Testis (tissue), 2 donors: ENCODE measurements at regions not wholly inside any gene's neighbourhood (a gene's known extent, or its start where the extent isn't known, plus 50 kb on each side); places are given as distances from the start of the nearest gene placed in this dataset.

ENCODE experiments used
- POLR2A ChIP-seq: fragments of 450-650 bp; IDR thresholded peaks from one replicate; pipeline ENCODE4 v1.6.1; 2017; ENCODE audit warnings: antibody characterized with exemption, mild to moderate bottlenecking, moderate library complexity
- TF ChIP-seq, protein P1 (sequence below), 3 experiments: fragments of 450-650 bp in 2 of 3; fragments of 200-600 bp in 1 of 3; sonication (generic) in 1 of 3; IDR thresholded peaks; one replicate each; pipeline ENCODE4 v1.5.1; 2016 to 2019; ENCODE audit warnings: antibody characterized with exemption in 3 of 3, mild to moderate bottlenecking in 2 of 3, moderate library complexity in 1 of 3

GRCh38 chr13:99903140-99903539 is 68.4 kb downstream of the ZIC5 start:
- TF ChIP-seq, protein P1, sequence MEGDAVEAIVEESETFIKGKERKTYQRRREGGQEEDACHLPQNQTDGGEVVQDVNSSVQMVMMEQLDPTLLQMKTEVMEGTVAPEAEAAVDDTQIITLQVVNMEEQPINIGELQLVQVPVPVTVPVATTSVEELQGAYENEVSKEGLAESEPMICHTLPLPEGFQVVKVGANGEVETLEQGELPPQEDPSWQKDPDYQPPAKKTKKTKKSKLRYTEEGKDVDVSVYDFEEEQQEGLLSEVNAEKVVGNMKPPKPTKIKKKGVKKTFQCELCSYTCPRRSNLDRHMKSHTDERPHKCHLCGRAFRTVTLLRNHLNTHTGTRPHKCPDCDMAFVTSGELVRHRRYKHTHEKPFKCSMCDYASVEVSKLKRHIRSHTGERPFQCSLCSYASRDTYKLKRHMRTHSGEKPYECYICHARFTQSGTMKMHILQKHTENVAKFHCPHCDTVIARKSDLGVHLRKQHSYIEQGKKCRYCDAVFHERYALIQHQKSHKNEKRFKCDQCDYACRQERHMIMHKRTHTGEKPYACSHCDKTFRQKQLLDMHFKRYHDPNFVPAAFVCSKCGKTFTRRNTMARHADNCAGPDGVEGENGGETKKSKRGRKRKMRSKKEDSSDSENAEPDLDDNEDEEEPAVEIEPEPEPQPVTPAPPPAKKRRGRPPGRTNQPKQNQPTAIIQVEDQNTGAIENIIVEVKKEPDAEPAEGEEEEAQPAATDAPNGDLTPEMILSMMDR (IDR thresholded peaks at IDR 0.05) = no peak
- TF ChIP-seq POLR2A = no peak
